Fibroblast of mammary gland (primary cell): ENCODE measurements at regions not wholly inside any gene's neighbourhood (a gene's known extent, or its start where the extent isn't known, plus 50 kb on each side); places are given as distances from the start of the nearest gene placed in this dataset.
"Not testable (repeated sequence)": the region's sequence is repeated elsewhere in the genome, so short reads cannot be mapped to it uniquely, and the experiment has no call there.

Experiments used
- DNase-seq: peaks from one replicate; pipeline ENCODE4 v3.0.0-alpha.2; 2010; ENCODE audit warnings: low read depth
- H3K4me3 ChIP-seq: 2 replicates; pipeline ENCODE4 v1.5.1; 2011; ENCODE audit warnings: low read depth, mild to moderate bottlenecking, low read length, moderate library complexity; ENCODE audit not compliant: control insufficient read depth
- TF ChIP-seq, protein P1 (sequence below): conservative IDR thresholded peaks from 2 replicates; pipeline ENCODE4 v1.5.1; 2011; ENCODE audit warnings: low read depth, low read length, inconsistent platforms; ENCODE audit not compliant: control insufficient read depth, insufficient read depth

DNA sequence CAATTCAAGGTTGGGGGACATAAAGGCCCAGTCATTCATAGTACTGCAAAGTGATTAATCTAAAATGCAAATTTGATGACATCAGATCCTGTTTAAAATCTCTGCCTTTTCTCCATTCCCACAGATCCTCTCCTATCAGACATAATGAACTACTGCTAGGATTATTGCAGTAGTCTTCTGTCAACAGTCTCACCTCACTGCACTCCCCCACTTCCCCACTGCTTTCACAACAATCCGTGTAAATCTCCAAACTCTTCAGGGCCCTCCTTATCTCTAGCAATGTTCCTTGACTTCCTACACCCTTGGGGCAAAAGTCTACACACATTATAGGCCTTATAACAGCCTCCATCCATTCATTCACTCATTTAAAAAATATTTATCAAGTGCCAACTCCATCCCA is 112.4 kb downstream of the KBTBD2 start:
- H3K4me3 ChIP-seq, result no peak overlapping the region
- no peak for DNase-seq
- TF ChIP-seq, protein P1, sequence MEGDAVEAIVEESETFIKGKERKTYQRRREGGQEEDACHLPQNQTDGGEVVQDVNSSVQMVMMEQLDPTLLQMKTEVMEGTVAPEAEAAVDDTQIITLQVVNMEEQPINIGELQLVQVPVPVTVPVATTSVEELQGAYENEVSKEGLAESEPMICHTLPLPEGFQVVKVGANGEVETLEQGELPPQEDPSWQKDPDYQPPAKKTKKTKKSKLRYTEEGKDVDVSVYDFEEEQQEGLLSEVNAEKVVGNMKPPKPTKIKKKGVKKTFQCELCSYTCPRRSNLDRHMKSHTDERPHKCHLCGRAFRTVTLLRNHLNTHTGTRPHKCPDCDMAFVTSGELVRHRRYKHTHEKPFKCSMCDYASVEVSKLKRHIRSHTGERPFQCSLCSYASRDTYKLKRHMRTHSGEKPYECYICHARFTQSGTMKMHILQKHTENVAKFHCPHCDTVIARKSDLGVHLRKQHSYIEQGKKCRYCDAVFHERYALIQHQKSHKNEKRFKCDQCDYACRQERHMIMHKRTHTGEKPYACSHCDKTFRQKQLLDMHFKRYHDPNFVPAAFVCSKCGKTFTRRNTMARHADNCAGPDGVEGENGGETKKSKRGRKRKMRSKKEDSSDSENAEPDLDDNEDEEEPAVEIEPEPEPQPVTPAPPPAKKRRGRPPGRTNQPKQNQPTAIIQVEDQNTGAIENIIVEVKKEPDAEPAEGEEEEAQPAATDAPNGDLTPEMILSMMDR, result no peak

DNA sequence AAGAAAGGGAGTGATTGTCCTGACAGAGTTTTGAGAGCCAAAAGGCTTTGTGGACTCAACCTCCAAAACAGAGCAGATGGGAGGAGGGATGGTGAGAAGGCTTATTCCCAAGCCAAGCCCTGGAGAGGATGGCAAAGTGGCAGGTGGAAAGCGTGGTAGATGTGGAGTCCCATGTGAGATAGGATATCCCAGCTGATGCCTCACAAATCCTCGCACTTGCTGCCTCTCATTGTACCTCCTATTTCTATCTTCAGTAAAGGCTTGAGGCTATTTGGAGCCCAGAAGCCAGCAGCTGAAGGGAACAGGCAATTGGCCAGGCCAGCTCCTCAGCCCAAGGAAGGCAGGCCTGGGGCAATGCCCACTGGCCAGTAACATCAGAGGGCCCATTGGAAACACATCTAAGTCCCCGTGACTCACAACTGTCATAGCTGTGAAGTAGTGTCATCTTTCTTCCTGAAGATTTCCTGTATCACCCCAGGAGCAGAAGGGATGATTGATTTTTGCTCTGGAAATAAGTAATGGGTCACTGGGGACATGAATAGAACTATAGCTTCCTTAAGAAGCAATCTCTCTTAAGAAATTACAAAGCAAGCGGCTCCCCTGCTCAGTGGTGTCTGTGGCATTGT is 114.4 kb downstream of the KBTBD2 start:
- not testable (repeated sequence) for H3K4me3 ChIP-seq
- peak; percentile 77 for DNase-seq

DNA sequence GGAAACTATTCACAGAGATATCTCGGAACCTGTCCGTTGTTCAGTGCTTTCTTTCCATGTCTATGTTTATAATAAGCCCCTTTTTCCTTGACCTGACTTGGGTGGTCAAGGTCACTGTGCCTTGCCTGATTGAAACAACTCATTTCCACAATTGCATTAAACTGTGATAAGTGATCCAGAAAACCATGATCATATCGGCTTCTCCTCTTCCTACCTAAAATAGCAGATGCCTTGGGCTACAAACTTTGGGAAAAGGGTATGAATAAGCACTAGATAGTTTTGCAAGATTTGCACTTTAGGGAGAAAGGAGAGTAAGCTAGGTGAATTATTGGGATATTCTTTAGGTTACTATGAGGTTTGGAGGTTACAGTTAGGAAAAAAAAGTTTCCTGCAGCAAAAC is 115.2 kb downstream of the KBTBD2 start:
- H3K4me3 ChIP-seq, DNase-seq: not testable (repeated sequence)

DNA sequence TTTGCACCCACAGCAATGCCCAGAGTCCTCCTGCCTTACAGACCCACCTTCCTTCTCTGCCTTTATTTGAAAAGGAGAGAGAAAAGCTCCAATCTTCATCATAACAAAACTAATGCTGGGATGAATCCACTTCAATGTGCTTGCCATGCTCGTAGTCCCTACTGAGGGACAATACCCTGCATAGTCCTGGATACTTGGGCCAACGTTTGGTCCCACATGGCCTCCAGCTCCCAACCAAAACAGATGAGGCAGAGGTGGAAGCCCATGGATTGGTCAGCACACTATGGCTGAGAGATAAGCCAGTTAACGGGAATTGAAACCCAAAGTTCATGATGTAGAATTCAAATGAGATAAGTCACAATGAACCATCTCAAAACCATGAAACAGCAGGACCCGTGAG is 115.8 kb downstream of the KBTBD2 start:
- not testable (repeated sequence) for DNase-seq

DNA sequence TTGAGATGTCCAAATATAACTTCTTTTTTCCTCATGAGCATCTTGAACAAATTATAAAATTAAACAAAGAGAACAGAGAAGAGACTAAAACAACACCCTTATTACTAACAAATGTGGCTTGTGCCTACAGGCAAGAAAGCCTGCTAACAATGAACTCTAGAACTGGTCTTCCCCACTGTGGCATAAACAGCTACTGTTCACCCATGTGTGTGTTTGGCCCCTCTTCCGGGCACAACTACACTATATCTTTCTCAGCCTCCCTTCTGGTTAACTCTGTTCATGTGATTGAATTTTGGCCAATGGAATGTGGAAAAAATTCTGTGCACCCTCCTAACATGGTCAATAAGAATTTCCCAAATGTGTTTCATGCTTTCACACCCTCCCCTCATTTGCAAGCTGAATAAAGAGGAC is 117.0 kb downstream of the KBTBD2 start:
- no peak for DNase-seq
- no peak overlapping the region for H3K4me3 ChIP-seq
- TF ChIP-seq, protein P1, result no peak

More for the DNA sequence above, 115.8 kb downstream of the KBTBD2 start:
- not testable (repeated sequence) for H3K4me3 ChIP-seq

DNA sequence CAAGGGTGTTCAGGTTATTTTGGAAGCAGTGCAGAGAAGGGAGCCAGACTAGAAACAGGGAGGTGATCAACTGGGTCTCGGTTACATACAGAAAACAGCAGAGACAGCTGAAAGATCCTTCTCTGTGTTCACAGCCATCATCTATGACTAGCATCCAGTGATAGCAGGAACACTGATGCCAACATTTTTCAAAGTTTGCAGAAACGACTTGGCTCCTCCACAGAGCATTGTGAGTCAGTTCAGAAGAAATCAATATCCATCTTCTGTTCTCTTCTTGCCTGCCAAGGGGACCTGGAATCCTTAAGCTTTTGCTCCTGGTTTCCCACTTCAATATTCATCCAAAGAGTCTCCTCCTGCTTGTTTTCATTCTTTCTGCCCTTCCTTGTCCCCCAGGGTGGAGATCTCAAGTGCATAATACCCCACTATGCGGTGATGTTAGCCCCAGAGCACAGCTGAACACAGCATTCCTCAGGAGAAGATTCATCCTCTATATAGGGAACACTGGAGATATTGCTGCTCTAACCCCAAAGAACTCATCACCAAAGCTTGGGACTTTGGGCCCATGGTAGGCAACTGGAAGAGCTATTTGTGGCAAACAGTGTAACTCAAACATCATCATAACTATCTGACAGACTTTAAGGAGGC is 122.6 kb downstream of the KBTBD2 start:
- DNase-seq, result peak; percentile 43
- not testable (repeated sequence) for H3K4me3 ChIP-seq

DNA sequence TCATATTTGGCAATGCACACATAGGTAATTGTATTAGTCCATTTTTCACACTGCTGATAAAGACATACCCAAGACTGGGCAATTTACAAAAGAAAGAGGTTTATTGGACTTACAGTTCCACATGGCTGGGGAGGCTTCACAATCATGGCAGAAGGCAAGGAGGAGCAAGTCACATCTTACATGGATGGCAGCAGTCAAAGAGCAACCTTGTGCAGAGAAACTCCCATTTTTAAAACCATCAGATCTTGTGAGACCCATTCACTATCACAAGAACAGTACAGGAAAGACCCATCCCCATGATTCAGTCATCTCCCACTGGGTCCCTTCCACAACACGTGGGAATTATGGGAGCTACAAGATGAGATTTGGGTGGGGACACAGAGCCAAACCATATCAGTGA is 123.2 kb downstream of the KBTBD2 start:
- H3K4me3 ChIP-seq, DNase-seq: not testable (repeated sequence)

DNA sequence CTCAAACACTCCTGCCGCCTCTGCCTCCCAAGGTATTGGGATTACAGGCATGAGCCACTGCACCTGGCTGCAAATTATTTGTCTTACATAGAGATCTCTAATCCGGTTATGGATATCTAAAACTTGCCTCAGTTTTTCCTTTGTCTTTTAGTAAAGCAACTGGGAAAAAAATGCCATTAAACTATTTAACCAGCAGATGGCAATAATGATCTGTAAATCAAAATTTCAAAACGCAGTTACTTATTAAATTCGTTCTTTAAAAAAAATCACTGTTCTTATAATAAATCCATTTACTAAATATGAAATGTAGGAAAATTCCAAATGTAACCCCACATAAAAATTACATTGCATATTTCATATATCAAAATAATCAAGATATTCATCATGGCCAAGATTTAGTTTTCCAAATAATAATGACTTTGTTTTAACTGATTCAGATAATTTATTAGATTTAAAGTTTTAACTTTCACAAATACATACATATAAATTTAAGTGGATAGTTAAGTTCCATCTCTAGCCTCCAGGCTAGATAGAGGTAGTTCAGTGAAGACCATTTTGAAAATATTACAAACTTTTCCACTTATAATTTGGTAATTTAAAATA is 125.8 kb downstream of the KBTBD2 start:
- TF ChIP-seq, protein P1, result peak; percentile 29
- H3K4me3 ChIP-seq, result not testable (repeated sequence)
- peak; percentile 36 for DNase-seq

DNA sequence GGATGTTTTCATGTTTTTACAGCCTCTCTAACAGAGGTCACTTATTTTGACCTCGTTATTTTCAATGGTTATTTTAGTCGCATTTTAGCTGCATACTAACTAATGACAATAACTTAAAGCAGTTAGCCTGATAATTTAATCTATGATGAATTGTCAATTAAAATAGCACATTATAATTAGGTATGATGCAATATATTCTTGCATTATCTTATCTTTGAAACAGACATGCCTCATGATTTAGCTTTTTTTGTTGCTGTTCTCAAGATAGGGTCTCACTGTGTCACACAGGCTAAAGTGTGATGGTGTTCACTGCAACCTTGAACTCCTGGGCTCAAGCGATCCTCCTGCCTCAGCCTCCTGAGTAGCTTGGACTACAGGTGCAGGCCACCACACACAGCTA is 126.4 kb downstream of the KBTBD2 start:
- no peak overlapping the region for H3K4me3 ChIP-seq
- DNase-seq, result no peak
- TF ChIP-seq, protein P1, result no peak
